ENCODE measurements at regions not wholly inside any gene's neighbourhood (a gene's known extent, or its start where the extent isn't known, plus 50 kb on each side); places are given as distances from the start of the nearest gene placed in this dataset.

- Histone ChIP-seq H3K79me2 (ENCODE audit: control insufficient read depth, insufficient read depth, low read length) (no peaks in the 10 kb centered on the region), H3K36me3 (ENCODE audit: control insufficient read depth in 2 of 2, extremely low read depth in 1 of 2, insufficient read depth in 2 of 2, low read length in 2 of 2) (no peaks in the 10 kb centered on the region), H3K4me3 (ENCODE audit: control insufficient read depth in 2 of 3, extremely low read depth in 1 of 3, insufficient read depth in 2 of 3, low read depth in 1 of 3, low read length in 3 of 3) (no peak overlapping the region), H3K9ac (ENCODE audit: control insufficient read depth, extremely low read depth, insufficient read depth, low read length) (no peak overlapping the region), H3K27me3 (ENCODE audit: control insufficient read depth, extremely low read depth, insufficient read depth, low read length) (no peaks in the 10 kb centered on the region), H2AFZ (ENCODE audit: control insufficient read depth, low read length) (no peak overlapping the region), H3K9me1 (ENCODE audit: control insufficient read depth, extremely low read depth, insufficient read depth, low read length) (no peaks in the 10 kb centered on the region), H3K27ac (ENCODE audit: control insufficient read depth, insufficient read depth, low read length) (no peak overlapping the region), H3K9me3 (ENCODE audit: control insufficient read depth, low read depth, low read length) (no peaks in the 10 kb centered on the region), H3K4me1 (ENCODE audit: control insufficient read depth, extremely low read depth, insufficient read depth, low read length) (no peaks in the 10 kb centered on the region), H4K20me1 (ENCODE audit: control insufficient read depth, extremely low read depth, insufficient read depth, low read length) (no peaks in the 10 kb centered on the region), H3K4me2 (ENCODE audit: control insufficient read depth, extremely low read depth, insufficient read depth, low read depth, low read length) (no peak overlapping the region)
- FAIRE-seq (no peak), DNase-seq (ENCODE audit: low read depth, low spot score) (no peak)
- no peak for TF ChIP-seq CTCF (optimal IDR thresholded peaks at IDR 0.05 in 1 of 3, IDR thresholded peaks at IDR 0.05 in 1 of 3, conservative IDR thresholded peaks at IDR 0.05 in 1 of 3; ENCODE audit: extremely low read depth in 1 of 3, insufficient read depth in 2 of 3, low read length in 3 of 3)
- TF ChIP-seq EZH2 (IDR thresholded peaks at IDR 0.05; ENCODE audit: low read length) = no peak
- dilution Hi-C loops (cut with MboI; ENCODE audit: extremely low pct_ligation_motif_present, low sequenced_read_pairs) = no loop called here
These were observed 211.5 kb downstream of the GALR1 start for GRCh38 chr18:77461062-77461688.

GRCh38 chr18:77464917-77465316, 215.3 kb downstream of the GALR1 start:
- FAIRE-seq (no peak), DNase-seq (ENCODE audit: low read depth, low spot score) (no peak)
- Histone ChIP-seq H3K4me3 (ENCODE audit: control insufficient read depth in 2 of 3, extremely low read depth in 1 of 3, insufficient read depth in 2 of 3, low read depth in 1 of 3, low read length in 3 of 3) (no peak overlapping the region), H3K27ac (ENCODE audit: control insufficient read depth, insufficient read depth, low read length) (no peak overlapping the region), H3K9ac (ENCODE audit: control insufficient read depth, extremely low read depth, insufficient read depth, low read length) (no peak overlapping the region), H3K27me3 (ENCODE audit: control insufficient read depth, extremely low read depth, insufficient read depth, low read length) (no peaks in the 10 kb centered on the region), H3K9me1 (ENCODE audit: control insufficient read depth, extremely low read depth, insufficient read depth, low read length) (no peaks in the 10 kb centered on the region), H3K79me2 (ENCODE audit: control insufficient read depth, insufficient read depth, low read length) (no peaks in the 10 kb centered on the region), H3K4me1 (ENCODE audit: control insufficient read depth, extremely low read depth, insufficient read depth, low read length) (no peaks in the 10 kb centered on the region), H3K4me2 (ENCODE audit: control insufficient read depth, extremely low read depth, insufficient read depth, low read depth, low read length) (no peak overlapping the region), H3K36me3 (ENCODE audit: control insufficient read depth in 2 of 2, extremely low read depth in 1 of 2, insufficient read depth in 2 of 2, low read length in 2 of 2) (no peaks in the 10 kb centered on the region), H3K9me3 (ENCODE audit: control insufficient read depth, low read depth, low read length) (no peaks in the 10 kb centered on the region), H2AFZ (ENCODE audit: control insufficient read depth, low read length) (no peak overlapping the region), H4K20me1 (ENCODE audit: control insufficient read depth, extremely low read depth, insufficient read depth, low read length) (no peaks in the 10 kb centered on the region)
- dilution Hi-C loops (cut with MboI; ENCODE audit: extremely low pct_ligation_motif_present, low sequenced_read_pairs) = no loop called here
- TF ChIP-seq EZH2 (IDR thresholded peaks at IDR 0.05; ENCODE audit: low read length) = no peak
- no peak for TF ChIP-seq CTCF (optimal IDR thresholded peaks at IDR 0.05 in 1 of 3, IDR thresholded peaks at IDR 0.05 in 1 of 3, conservative IDR thresholded peaks at IDR 0.05 in 1 of 3; ENCODE audit: extremely low read depth in 1 of 3, insufficient read depth in 2 of 3, low read length in 3 of 3)

Data from keratinocyte (primary cell).